GM21723 (cell line): ENCODE measurements at regions not wholly inside any gene's neighbourhood (a gene's known extent, or its start where the extent isn't known, plus 50 kb on each side); places are given as distances from the start of the nearest gene placed in this dataset.

Source experiments
- ATAC-seq: cut with Tn5 transposase; IDR thresholded peaks from one replicate; pipeline ENCODE4 v1.9.1; 2021; ENCODE audit warnings: mild to moderate bottlenecking, moderate library complexity; ENCODE audit not compliant: unreplicated experiment

- no peak for ATAC-seq
Measured at GRCh38 chr2:226655871-226656270, 143.7 kb downstream of the IRS1 start.

- no peak for ATAC-seq
Measured at GRCh38 chr2:226652983-226653765, 146.4 kb downstream of the IRS1 start.

GRCh38 chr2:226652369-226652768, 147.3 kb downstream of the IRS1 start:
- ATAC-seq: peak; percentile 46

- ATAC-seq: peak; percentile 89
Measured at GRCh38 chr2:226649871-226650660, 149.6 kb downstream of the IRS1 start.

- no peak for ATAC-seq
Measured at GRCh38 chr2:226649201-226649600, 150.4 kb downstream of the IRS1 start.

GRCh38 chr2:226647621-226648518, 151.8 kb downstream of the IRS1 start:
- ATAC-seq: no peak

GRCh38 chr2:226644399-226644865, 155.2 kb downstream of the IRS1 start:
- no peak for ATAC-seq

GRCh38 chr2:226643946-226644282, 155.7 kb downstream of the IRS1 start:
- no peak for ATAC-seq

- no peak for ATAC-seq
Measured at GRCh38 chr2:226643030-226643945, 156.3 kb downstream of the IRS1 start.

- no peak for ATAC-seq
Measured at GRCh38 chr2:226641008-226641407, 158.6 kb downstream of the IRS1 start.

GRCh38 chr2:226640501-226640900, 159.1 kb downstream of the IRS1 start:
- no peak for ATAC-seq

GRCh38 chr2:226639550-226639949, 160.1 kb downstream of the IRS1 start:
- no peak for ATAC-seq

GRCh38 chr2:226638576-226638975, 161.0 kb downstream of the IRS1 start:
- ATAC-seq: no peak

- no peak for ATAC-seq
Measured at GRCh38 chr2:226637383-226637782, 162.2 kb downstream of the IRS1 start.

- ATAC-seq: no peak
Measured at GRCh38 chr2:226636586-226636985, 163.0 kb downstream of the IRS1 start.

- ATAC-seq: no peak
Measured at GRCh38 chr2:226634943-226635604, 164.5 kb downstream of the IRS1 start.

GRCh38 chr2:226631671-226632070, 167.9 kb downstream of the IRS1 start:
- no peak for ATAC-seq

GRCh38 chr2:226631187-226631586, 168.4 kb downstream of the IRS1 start:
- ATAC-seq: no peak

GRCh38 chr2:226625946-226626345, 173.7 kb downstream of the IRS1 start:
- ATAC-seq: no peak
